A549 (cell line): ENCODE measurements at regions not wholly inside any gene's neighbourhood (a gene's known extent, or its start where the extent isn't known, plus 50 kb on each side); places are given as distances from the start of the nearest gene placed in this dataset.

Experiments
- ATAC-seq, 2 experiments: fragments of 200-7000 bp in 1 of 2; fragments of >200 bp in 1 of 2; cut with Nextera tagmentation in 1 of 2; cut with Tn5 transposase in 1 of 2; 3 replicates each; pipeline versions ENCODE4 v1.8.0 to v1.9.1; 2018 to 2020; ENCODE audit warnings: mild to moderate bottlenecking in 1 of 2, moderate library complexity in 1 of 2
- CTCF ChIA-PET: fragments of 300-600 bp; sonication (Branson Sonifier 250); formaldehyde crosslinking; extraction: SDS; loops from one replicate; lab custom pipeline; 2021; ENCODE audit warnings: antibody characterized with exemption, inconsistent platforms; lab: Yijun Ruan, JAX
- POLR2A ChIA-PET: fragments of 350-600 bp; formaldehyde crosslinking; extraction: SDS; loops from one replicate; lab custom pipeline; 2021; ENCODE audit warnings: antibody characterized with exemption, inconsistent platforms; lab: Yijun Ruan, JAX
- DNase-seq, 2 experiments: peaks; one replicate each; pipeline versions ENCODE4 v3.0.0 to v3.0.0-alpha.2; 2011 to 2016; ENCODE audit warnings: low read depth in 1 of 2, low spot score in 1 of 2
- FAIRE-seq: peaks from 2 replicates; lab custom pipeline; 2011; peaks lifted over from hg19 to GRCh38; lab: Jason Lieb, UNC
- H3K27ac ChIP-seq, 2 experiments: fragments of >200 bp; sonication (Bioruptor Twin); formaldehyde crosslinking; 3 replicates each; pipeline ENCODE4 v1.5.1; 2016 to 2017
- H3K4me1 ChIP-seq: fragments of >200 bp; sonication (Bioruptor Twin); formaldehyde crosslinking; 3 replicates; pipeline ENCODE4 v1.6.1; 2016
- H3K4me2 ChIP-seq: fragments of >200 bp; sonication (Bioruptor Twin); formaldehyde crosslinking; 3 replicates; pipeline ENCODE4 v1.6.1; 2016
- H3K4me3 ChIP-seq: fragments of >200 bp; sonication (Bioruptor Twin); formaldehyde crosslinking; 3 replicates; pipeline ENCODE4 v1.5.1; 2016
- H3K9me3 ChIP-seq: fragments of >200 bp; sonication (Bioruptor Twin); formaldehyde crosslinking; 3 replicates; pipeline ENCODE4 v1.6.1; 2016
- BHLHE40 ChIP-seq: IDR thresholded peaks from 2 replicates; pipeline ENCODE4 v1.6.1; 2012; ENCODE audit warnings: low read depth, low read length, inconsistent platforms
- CBX8 ChIP-seq: fragments of 200-600 bp; sonication (generic); IDR thresholded peaks from 2 replicates; pipeline ENCODE4 v1.6.1; 2016
- CEBPB ChIP-seq, 2 experiments: fragments of >200 bp in 1 of 2; sonication (Bioruptor Twin) in 1 of 2; formaldehyde crosslinking in 1 of 2; IDR thresholded peaks; 2 replicates each; pipeline ENCODE4 v1.6.1; 2012 to 2016
- CHD2 ChIP-seq: fragments of 150-350 bp; IDR thresholded peaks from 2 replicates; pipeline ENCODE4 v1.6.1; 2014; ENCODE audit warnings: low read length; ENCODE audit not compliant: partially characterized antibody
- EHF ChIP-seq: fragments of 250-450 bp; sonication (Bioruptor Pico); IDR thresholded peaks from 2 replicates; pipeline ENCODE4 v1.5.0; 2020; ENCODE audit warnings: mild to moderate bottlenecking
- EHMT2 ChIP-seq: fragments of 200-600 bp; sonication (generic); IDR thresholded peaks from 2 replicates; pipeline ENCODE4 v1.6.1; 2016; ENCODE audit warnings: antibody characterized with exemption, low read depth, mild to moderate bottlenecking, moderate library complexity
- FOSL2 ChIP-seq, 2 experiments: fragments of 450-650 bp in 1 of 2; fragments of >200 bp in 1 of 2; sonication (Bioruptor Twin) in 1 of 2; formaldehyde crosslinking; IDR thresholded peaks; 2 replicates each; pipeline versions ENCODE4 v1.5.0 to v1.6.1; 2016 to 2020; ENCODE audit warnings: mild to moderate bottlenecking in 1 of 2, moderate library complexity in 1 of 2
- HEYL ChIP-seq: fragments of 250-450 bp; sonication (Bioruptor Pico); IDR thresholded peaks from 2 replicates; pipeline ENCODE4 v1.8.0; 2021; ENCODE audit warnings: mild to moderate bottlenecking, moderate library complexity
- HOXB13 ChIP-seq: fragments of 250-450 bp; sonication (Bioruptor Pico); IDR thresholded peaks from 2 replicates; pipeline ENCODE4 v1.5.0; 2020; ENCODE audit warnings: low read depth, mild to moderate bottlenecking, moderate library complexity
- HOXB5 ChIP-seq: fragments of 250-450 bp; sonication (Bioruptor Pico); IDR thresholded peaks from 2 replicates; pipeline ENCODE4 v1.5.0; 2020; ENCODE audit warnings: mild to moderate bottlenecking, moderate library complexity
- JUN ChIP-seq, 2 experiments: fragments of >200 bp; sonication (Bioruptor Twin); formaldehyde crosslinking; IDR thresholded peaks; 2 replicates in 1 of 2; 3 replicates in 1 of 2; pipeline ENCODE4 v1.6.1; 2016 to 2017
- KDM5A ChIP-seq: fragments of 200-600 bp; sonication (generic); IDR thresholded peaks from 2 replicates; pipeline ENCODE4 v1.6.1; 2016; ENCODE audit warnings: antibody characterized with exemption, mild to moderate bottlenecking
- MAFK ChIP-seq: fragments of 450-650 bp; IDR thresholded peaks from 2 replicates; pipeline ENCODE4 v1.6.1; 2014; ENCODE audit not compliant: partially characterized antibody
- NPAS2 ChIP-seq: fragments of 250-450 bp; sonication (Bioruptor Pico); IDR thresholded peaks from 2 replicates; pipeline ENCODE4 v1.8.0; 2022; ENCODE audit warnings: mild to moderate bottlenecking, moderate library complexity, borderline replicate concordance
- NR3C1 ChIP-seq: fragments of >200 bp; sonication (Bioruptor Twin); formaldehyde crosslinking; IDR thresholded peaks from 3 replicates; pipeline ENCODE4 v1.6.1; 2017
- POLR2A ChIP-seq: IDR thresholded peaks from 2 replicates; pipeline ENCODE4 v1.6.1; 2012; ENCODE audit warnings: mild to moderate bottlenecking, low read length
- POLR2AphosphoS2 ChIP-seq: conservative IDR thresholded peaks from 2 replicates; pipeline ENCODE4 v1.6.1; 2012; ENCODE audit warnings: low read length, improper control_type of control experiment, inconsistent platforms
- SMC3 ChIP-seq: fragments of >200 bp; sonication (Bioruptor Twin); formaldehyde crosslinking; IDR thresholded peaks from 3 replicates; pipeline ENCODE4 v1.6.1; 2018; ENCODE audit warnings: inconsistent platforms
- TP53 ChIP-seq: fragments of 250-450 bp; sonication (Bioruptor Pico); IDR thresholded peaks from 2 replicates; pipeline ENCODE4 v1.5.0; 2021; ENCODE audit warnings: mild to moderate bottlenecking, moderate library complexity
- ZC3H11A ChIP-seq: fragments of 450-650 bp; IDR thresholded peaks from 2 replicates; pipeline ENCODE4 v1.6.1; 2014; ENCODE audit warnings: antibody characterized with exemption, mild to moderate bottlenecking
- WGBS: methylation state at CpG from one replicate; pipeline ENCODE4 v1.1.6; 2017; ENCODE audit errors: missing lambda C conversion rate; 5-methylcytosine and 5-hydroxymethylcytosine counted together
- TF ChIP-seq, protein P1 (sequence below): fragments of 250-450 bp; sonication (Bioruptor Pico); IDR thresholded peaks from 2 replicates; pipeline ENCODE4 v1.5.0; 2021; ENCODE audit warnings: mild to moderate bottlenecking, moderate library complexity, borderline replicate concordance
- TF ChIP-seq, protein P2 (sequence below): fragments of >200 bp; sonication (Bioruptor Twin); formaldehyde crosslinking; IDR thresholded peaks from 2 replicates; pipeline ENCODE4 v1.6.1; 2016
- TF ChIP-seq, protein P3 (sequence below): IDR thresholded peaks from 2 replicates; pipeline ENCODE4 v1.6.1; 2012
- TF ChIP-seq, protein P4 (sequence below): IDR thresholded peaks from 2 replicates; pipeline ENCODE4 v1.6.1; 2012
- TF ChIP-seq, protein P5 (sequence below): fragments of 200-600 bp; sonication (generic); IDR thresholded peaks from 2 replicates; pipeline ENCODE4 v1.6.1; 2016; ENCODE audit warnings: antibody characterized with exemption, mild to moderate bottlenecking, moderate library complexity

DNA sequence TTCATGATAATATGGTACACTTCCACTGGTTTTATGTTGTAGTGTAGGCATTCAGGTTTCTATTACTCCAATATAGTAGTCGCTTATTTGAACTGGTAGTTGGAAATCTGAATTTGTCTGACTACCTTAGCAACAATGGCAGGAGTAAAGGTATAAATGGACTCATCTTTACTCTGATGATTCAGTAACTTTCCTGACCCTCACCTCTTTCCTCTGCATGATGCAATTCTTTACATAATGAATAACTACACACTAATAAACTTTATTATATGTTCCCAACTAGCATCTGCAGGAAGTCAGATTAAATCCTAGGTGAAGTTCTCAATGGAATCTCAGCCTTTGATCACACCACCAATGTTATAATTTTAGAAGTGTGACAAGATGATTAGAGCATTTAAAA is 70.5 kb upstream of the ATP2B1 start:
- DNase-seq (peak in 1 of 2 experiments; percentile 24), FAIRE-seq (no peak), ATAC-seq (no peak)
- no peak overlapping the region for H3K4me3 ChIP-seq
- H3K4me2 ChIP-seq, result peak overlapping the region; percentile 42
- POLR2A ChIA-PET, result no interaction called here
- H3K27ac ChIP-seq, result peak overlapping the region in 1 of 2 experiments; percentile 21; a peak in 3 of 6 replicates
- no peak for TF ChIP-seq EHF (CRISPR knock-in tag)
- TF ChIP-seq JUN (IDR thresholded peaks at IDR 0.05), result no peak
- TF ChIP-seq FOSL2 (IDR thresholded peaks at IDR 0.05), result no peak
- peak; percentile 29 for TF ChIP-seq FOSL2 (CRISPR knock-in tag; IDR thresholded peaks at IDR 0.05)
- TF ChIP-seq HEYL (CRISPR knock-in tag), result no peak
- TF ChIP-seq, protein P1, sequence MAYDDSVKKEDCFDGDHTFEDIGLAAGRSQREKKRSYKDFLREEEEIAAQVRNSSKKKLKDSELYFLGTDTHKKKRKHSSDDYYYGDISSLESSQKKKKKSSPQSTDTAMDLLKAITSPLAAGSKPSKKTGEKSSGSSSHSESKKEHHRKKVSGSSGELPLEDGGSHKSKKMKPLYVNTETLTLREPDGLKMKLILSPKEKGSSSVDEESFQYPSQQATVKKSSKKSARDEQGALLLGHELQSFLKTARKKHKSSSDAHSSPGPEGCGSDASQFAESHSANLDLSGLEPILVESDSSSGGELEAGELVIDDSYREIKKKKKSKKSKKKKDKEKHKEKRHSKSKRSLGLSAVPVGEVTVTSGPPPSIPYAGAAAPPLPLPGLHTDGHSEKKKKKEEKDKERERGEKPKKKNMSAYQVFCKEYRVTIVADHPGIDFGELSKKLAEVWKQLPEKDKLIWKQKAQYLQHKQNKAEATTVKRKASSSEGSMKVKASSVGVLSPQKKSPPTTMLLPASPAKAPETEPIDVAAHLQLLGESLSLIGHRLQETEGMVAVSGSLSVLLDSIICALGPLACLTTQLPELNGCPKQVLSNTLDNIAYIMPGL (CRISPR knock-in tag), result no peak
- no peak for TF ChIP-seq NR3C1
- TF ChIP-seq CEBPB (IDR thresholded peaks at IDR 0.05), result peak in 1 of 2 experiments; percentile 58; a peak in 2 of 4 replicates
- TF ChIP-seq POLR2AphosphoS2, result no peak
- no peak for TF ChIP-seq TP53 (CRISPR knock-in tag)
- TF ChIP-seq ZC3H11A, result no peak
- TF ChIP-seq, protein P2, sequence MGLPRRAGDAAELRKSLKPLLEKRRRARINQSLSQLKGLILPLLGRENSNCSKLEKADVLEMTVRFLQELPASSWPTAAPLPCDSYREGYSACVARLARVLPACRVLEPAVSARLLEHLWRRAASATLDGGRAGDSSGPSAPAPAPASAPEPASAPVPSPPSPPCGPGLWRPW, result no peak
- CTCF ChIA-PET, result interaction anchor here (1.0 kb wide), 1 partner anchor 58 kb away, joined by 3 read pairs; no protein-coding TSS in a partner anchor
- H3K4me1 ChIP-seq, result peaks cover 58% of the 10 kb centered on the region
- H3K9me3 ChIP-seq, result no peaks in the 10 kb centered on the region
- WGBS, result 89% methylated on average over 1 of the region's 1 CpG

DNA sequence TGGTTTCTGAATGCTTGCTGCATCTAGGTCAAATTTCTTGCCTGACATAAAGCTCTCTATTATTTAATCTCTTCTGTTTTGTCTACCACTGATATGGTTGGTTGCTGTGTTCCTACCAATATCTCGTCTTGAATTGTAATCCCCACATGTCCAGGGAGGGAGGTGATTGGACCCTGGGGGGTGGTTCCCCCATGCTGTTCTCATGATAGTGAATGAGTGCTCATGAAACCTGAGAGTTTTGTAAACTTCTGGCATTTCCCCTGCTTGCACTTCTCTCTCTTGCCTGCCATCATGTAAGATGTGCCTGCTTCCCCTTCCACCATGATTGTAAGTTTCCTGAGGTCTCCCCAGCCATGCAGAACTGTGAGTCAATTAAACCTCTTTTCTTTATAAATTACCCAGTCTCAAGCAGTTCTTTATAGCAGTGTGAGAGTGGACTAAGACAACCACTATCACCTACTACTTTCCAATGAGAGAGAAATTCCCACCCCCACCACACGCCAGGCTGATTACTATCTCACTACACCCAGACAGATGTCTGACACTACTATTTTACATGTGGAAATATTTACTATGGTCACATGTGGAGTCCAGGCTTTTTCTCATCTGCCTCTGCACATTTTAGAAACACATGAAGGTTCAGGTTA is 69.2 kb upstream of the ATP2B1 start:
- CTCF ChIA-PET, result no interaction called here
- TF ChIP-seq KDM5A (no peak), EHMT2 (no peak), HOXB5 (CRISPR knock-in tag) (no peak), CBX8 (no peak), MAFK (no peak), EHF (CRISPR knock-in tag) (no peak), BHLHE40 (no peak), SMC3 (no peak)
- TF ChIP-seq, protein P3, sequence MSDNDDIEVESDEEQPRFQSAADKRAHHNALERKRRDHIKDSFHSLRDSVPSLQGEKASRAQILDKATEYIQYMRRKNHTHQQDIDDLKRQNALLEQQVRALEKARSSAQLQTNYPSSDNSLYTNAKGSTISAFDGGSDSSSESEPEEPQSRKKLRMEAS, result no peak
- TF ChIP-seq, protein P2, result no peak
- TF ChIP-seq, all 56 proteins: peak for 0
- H3K4me1 ChIP-seq, result peaks cover 51% of the 10 kb centered on the region

DNA sequence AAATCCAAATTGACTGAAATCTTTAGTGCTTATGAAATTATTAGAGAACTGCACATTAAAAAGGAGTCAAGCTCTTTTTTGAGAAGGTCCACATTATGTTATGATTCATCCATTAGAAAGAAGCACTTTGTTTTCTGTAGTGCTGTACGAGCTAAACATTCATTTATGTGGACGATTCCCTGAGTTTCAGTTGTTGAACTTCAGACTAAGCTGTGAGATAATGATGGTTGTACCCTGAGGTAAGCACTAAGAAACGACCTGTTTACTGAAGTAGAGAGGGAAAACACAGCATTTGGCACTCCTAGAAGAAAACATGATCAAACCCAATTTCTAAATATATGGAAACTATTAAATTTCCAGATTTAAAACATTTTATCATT is 67.3 kb upstream of the ATP2B1 start:
- Histone ChIP-seq H3K4me2 (peak overlapping the region; percentile 68), H3K4me1 (peaks cover 45% of the 10 kb centered on the region), H3K9me3 (peaks cover 3% of the 10 kb centered on the region; the same call in 1 of the 3 replicates), H3K27ac (peak overlapping the region; percentile 51 to 73), H3K4me3 (no peak overlapping the region)
- ATAC-seq (peak; percentile 34 to 35; a peak in 2 of 6 replicates), DNase-seq (no peak), FAIRE-seq (no peak)
- ChIA-PET CTCF (interaction anchor here (1.0 kb wide), 1 partner anchor 9 kb away, joined by 3 read pairs; no protein-coding TSS in a partner anchor), POLR2A (interaction anchor here (0.6 to 1.1 kb wide), 2 partner anchors 67 kb away, joined by 3 to 8 read pairs; partner anchors contain the start of gene ATP2B1)
- WGBS, result 10% methylated on average over 3 of the region's 3 CpGs
- TF ChIP-seq JUN (IDR thresholded peaks at IDR 0.05), result no peak
- TF ChIP-seq EHF (CRISPR knock-in tag), result no peak
- no peak for TF ChIP-seq POLR2A
- TF ChIP-seq, protein P4, sequence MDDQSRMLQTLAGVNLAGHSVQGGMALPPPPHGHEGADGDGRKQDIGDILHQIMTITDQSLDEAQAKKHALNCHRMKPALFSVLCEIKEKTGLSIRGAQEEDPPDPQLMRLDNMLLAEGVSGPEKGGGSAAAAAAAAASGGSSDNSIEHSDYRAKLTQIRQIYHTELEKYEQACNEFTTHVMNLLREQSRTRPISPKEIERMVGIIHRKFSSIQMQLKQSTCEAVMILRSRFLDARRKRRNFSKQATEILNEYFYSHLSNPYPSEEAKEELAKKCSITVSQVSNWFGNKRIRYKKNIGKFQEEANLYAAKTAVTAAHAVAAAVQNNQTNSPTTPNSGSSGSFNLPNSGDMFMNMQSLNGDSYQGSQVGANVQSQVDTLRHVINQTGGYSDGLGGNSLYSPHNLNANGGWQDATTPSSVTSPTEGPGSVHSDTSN, result no peak
- TF ChIP-seq ZC3H11A, result no peak
- TF ChIP-seq, protein P5, sequence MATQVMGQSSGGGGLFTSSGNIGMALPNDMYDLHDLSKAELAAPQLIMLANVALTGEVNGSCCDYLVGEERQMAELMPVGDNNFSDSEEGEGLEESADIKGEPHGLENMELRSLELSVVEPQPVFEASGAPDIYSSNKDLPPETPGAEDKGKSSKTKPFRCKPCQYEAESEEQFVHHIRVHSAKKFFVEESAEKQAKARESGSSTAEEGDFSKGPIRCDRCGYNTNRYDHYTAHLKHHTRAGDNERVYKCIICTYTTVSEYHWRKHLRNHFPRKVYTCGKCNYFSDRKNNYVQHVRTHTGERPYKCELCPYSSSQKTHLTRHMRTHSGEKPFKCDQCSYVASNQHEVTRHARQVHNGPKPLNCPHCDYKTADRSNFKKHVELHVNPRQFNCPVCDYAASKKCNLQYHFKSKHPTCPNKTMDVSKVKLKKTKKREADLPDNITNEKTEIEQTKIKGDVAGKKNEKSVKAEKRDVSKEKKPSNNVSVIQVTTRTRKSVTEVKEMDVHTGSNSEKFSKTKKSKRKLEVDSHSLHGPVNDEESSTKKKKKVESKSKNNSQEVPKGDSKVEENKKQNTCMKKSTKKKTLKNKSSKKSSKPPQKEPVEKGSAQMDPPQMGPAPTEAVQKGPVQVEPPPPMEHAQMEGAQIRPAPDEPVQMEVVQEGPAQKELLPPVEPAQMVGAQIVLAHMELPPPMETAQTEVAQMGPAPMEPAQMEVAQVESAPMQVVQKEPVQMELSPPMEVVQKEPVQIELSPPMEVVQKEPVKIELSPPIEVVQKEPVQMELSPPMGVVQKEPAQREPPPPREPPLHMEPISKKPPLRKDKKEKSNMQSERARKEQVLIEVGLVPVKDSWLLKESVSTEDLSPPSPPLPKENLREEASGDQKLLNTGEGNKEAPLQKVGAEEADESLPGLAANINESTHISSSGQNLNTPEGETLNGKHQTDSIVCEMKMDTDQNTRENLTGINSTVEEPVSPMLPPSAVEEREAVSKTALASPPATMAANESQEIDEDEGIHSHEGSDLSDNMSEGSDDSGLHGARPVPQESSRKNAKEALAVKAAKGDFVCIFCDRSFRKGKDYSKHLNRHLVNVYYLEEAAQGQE, result no peak
- no peak for TF ChIP-seq CHD2
- TF ChIP-seq HOXB13 (CRISPR knock-in tag), result no peak
- TF ChIP-seq NPAS2 (CRISPR knock-in tag), result no peak

More for the DNA sequence above, 69.2 kb upstream of the ATP2B1 start:
- FAIRE-seq (no peak), ATAC-seq (no peak), DNase-seq (no peak)
- H3K4me3 ChIP-seq, result no peak overlapping the region
- peaks cover 3% of the 10 kb centered on the region; the same call in 1 of the 3 replicates for H3K9me3 ChIP-seq
- peak overlapping the region; percentile 6 to 59; a peak in 3 of 6 replicates for H3K27ac ChIP-seq
- POLR2A ChIA-PET, result no interaction called here
- WGBS, result 95% methylated on average over 2 of the region's 2 CpGs
- no peak overlapping the region for H3K4me2 ChIP-seq
